C1 segment of cervical spinal cord (tissue), 14 donors: ENCODE measurements at regions not wholly inside any gene's neighbourhood (a gene's known extent, or its start where the extent isn't known, plus 50 kb on each side); places are given as distances from the start of the nearest gene placed in this dataset.

ENCODE experiments used
- DNase-seq, 14 donors: peaks; one replicate each; lab custom pipeline; 2025; lab: John Stamatoyannopoulos, UW

DNA sequence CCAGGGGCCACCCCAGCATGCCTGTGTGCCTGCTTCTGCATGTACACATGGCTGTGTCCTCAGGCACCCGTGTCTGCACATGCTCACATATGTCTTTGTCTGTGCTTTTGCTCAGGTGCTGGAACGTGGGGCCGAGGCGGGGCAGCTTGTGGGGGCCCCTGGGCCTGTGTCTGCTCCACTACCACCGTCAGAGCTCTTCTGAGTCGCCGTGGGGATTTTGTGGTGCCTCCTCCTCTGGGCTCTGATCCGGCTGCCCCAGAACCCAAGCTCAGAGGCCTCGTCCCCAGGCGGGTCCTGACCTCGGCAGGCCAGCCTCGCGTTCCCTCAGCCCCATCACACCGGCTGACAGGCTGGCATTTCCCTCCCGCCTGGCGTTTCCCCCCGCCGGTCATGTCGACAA lies 104.6 kb upstream of the ACTRT2 start:
- no peak for DNase-seq

DNA sequence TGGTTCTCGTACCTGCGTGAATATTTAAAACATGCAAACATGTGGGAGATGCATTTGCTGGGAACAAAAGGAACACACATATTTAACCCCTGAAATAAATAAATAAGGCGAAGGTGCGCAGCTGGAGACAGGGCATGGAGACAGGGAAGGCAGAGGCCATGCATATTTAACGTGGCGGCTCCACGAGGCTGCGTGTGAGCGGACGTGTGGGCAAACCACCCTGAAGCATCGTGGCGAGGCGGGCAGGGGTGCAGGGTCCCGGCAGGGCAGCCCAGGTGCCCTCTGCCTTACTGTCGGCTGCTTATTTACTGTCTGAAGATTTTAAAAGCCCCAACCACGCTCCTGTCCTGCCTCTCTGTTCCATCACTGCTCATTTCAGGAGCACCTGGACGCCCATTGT lies 104.0 kb upstream of the ACTRT2 start:
- DNase-seq: no peak

DNA sequence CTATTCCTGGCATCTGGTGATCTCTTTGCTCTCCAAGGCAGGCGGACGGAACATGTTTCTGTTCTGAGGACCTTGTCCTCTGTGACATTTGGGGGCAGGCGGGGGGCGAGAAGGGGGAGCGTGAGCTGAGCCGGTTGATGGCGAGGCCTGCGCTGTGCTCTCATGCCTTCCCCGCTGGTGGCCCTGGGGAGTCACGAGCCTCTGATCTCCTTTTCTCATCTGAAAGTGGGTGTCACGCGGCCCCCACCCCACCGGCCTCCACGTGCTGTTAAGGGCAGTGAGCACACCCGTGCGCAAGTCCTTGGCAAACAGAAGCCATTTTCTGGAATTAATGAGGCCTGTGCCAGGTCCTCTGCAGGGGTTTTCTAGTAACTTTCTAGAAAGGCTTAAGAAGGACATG lies 102.8 kb upstream of the ACTRT2 start:
- no peak for DNase-seq

DNA sequence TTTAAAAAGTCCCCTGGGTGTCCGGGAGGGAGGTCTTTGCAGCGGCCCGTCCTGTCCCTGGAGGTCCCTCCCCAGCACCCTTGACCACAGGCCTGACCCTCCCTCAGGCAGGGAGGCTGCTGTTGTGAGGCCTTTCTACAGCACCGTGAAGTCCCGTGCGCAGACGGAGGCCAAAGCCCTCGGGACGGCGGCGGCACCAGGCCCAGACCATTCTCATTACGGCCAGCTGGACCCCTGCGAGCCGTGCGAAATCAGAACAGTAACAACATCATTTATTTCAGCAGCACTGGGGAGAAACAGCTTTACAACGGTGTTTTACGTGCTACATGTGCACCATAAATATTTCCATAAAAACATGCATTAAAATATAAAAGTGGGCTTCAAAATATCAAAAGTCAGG lies 101.4 kb upstream of the ACTRT2 start:
- DNase-seq: no peak

DNA sequence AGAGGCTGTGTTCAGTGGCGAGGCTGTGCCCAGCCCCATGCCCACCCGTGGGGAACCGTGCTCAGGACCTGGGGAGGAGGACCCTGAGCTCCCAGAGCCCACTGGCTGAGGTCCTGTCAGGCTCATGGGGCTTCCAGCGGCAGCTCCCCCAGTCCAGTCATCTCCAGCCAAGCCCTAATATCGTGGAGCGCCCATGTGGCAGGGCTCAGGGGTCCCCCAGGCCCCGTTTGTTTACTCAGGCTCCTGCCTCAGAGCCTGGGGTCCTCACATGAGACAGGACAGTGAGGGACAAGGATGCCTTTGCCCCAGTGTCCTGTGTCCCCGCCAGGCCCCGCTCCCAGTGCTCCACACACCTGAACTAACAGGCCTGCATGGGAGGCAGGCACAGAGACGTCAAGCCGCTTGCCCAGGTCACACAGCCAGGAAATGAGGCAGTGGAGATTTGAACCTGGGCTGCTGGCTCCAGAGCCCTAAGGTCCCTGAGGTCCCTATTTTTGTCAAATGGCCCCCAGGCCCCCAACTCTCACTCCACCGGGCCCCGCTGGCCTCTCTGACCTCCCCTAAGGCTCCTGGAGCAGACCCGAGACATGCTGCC lies 100.7 kb upstream of the ACTRT2 start:
- DNase-seq: no peak

DNA sequence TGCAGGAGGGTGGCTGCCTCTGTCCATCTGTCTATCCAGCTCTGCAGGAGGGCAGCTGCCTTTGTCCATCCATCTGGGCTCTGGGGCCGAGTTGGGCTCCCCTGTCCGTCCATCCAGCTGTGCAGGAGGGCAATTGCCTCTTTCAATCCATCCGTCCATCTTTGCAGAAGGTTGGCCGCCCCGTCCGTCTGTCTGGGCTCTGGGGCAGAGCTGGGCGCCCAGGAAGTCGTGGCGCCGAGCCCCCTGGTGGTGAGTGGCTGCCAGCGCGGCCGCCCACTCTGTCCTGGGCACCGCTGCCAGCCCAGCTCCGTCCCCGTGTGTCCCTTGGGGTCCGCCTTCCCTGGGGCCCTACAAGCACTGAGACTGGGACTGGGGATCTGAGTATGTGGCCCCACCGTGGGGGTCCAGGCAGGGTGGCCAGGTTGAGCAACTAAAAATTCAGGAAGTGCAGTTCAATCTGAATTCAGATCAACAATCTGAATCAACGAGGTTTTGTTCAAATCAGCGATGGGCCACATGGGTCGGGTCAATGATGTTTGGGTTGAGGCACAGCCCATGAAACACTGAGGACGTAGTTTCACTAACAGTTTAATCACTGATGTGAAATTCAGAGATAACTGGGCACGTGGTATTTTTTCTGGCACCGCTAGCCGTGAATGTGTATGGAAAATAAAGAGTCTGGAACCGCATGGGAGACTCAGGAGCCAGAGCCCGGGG lies 99.1 kb upstream of the ACTRT2 start:
- peak in 2 of 14 donors; percentile 6 for DNase-seq

DNA sequence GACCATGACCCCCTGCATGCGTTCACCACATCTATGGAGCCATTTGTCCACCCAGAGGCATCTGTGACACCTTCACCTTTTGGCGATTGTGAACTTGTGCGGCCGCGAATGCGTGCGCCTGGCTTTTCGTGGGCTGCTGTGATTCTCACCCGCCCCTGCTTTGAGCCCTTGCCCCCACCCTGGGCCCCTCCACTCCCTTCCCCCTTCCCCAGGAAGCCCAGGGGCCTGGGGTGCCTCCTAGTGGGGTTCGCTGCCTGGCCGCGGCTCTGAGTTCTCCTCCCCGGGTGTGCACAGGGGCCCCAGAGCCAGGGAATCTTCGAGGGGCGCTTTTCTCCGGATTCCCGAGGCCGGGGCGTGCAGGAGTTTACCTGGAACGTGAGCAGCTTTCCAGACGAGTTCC lies 97.9 kb upstream of the ACTRT2 start:
- DNase-seq: no peak

DNA sequence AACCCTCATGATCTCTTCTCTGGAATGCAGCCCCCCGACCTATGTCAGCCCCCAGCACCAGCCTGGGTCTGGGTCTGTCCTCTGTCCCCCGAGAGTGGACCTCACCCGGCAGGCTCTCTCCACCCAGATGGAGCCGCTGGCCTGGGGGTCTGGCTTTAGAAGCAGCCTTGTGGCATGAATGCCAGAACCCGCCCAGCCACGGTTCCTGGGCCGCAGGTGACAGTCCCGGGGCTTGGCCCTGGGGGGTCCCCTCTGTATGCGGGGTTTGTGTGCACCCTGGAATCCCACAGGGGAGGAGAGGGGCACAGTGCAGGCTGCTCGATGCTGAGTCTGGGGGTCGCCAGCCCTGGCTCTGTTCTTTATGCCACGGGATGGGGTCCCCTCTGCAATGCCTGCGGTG lies 96.0 kb upstream of the ACTRT2 start:
- DNase-seq: no peak

DNA sequence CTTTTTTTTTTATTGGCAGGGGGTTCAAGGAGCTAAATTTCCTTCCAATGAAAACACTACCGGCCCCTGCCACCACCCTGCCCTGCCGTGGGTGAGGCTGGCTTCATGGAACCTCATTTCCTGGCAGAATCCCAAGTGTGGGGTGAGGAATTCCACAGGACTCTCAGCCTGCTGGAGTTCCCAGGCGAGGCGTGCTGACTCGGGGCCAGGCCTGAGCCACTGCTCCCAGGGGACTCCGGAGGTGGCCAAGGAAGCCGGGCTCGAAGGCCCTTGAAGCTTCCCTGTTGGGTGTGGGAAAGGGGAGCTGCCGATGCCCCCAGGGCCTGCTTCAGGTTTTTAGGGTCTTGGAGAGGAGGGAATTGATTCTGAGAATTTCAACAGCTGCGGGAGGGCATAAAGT lies 95.3 kb upstream of the ACTRT2 start:
- DNase-seq: no peak

DNA sequence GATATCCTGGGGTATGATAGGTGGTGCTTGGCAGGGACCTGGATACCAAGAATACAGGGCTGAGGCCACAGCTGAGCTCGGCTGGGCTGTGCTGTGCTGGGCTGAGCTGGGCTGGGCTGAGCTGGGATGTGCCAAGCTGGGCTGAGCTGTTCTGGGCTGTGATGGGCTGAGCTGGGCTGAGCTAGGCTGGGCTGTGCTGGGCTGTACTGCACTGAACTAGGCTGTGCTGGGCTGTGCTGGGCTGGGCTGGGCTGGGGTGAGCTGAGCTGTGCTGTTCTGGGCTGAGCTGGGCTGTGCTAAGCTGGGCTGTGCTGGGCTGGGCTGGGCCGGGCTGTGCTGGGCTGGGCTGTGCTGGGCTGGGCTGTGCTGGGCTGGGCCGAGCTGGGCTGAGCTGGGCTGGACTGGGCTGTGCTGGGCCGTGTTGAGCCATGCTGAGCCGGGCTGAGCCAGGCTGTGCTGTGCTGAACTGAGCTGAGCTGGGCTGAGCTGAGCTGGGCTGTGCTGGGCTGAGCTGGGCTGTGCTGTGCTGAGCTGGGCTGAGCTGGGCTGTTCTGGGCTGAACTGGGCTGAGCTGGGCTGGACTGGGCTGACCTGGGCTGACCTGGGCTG lies 94.7 kb upstream of the ACTRT2 start:
- DNase-seq: no peak

DNA sequence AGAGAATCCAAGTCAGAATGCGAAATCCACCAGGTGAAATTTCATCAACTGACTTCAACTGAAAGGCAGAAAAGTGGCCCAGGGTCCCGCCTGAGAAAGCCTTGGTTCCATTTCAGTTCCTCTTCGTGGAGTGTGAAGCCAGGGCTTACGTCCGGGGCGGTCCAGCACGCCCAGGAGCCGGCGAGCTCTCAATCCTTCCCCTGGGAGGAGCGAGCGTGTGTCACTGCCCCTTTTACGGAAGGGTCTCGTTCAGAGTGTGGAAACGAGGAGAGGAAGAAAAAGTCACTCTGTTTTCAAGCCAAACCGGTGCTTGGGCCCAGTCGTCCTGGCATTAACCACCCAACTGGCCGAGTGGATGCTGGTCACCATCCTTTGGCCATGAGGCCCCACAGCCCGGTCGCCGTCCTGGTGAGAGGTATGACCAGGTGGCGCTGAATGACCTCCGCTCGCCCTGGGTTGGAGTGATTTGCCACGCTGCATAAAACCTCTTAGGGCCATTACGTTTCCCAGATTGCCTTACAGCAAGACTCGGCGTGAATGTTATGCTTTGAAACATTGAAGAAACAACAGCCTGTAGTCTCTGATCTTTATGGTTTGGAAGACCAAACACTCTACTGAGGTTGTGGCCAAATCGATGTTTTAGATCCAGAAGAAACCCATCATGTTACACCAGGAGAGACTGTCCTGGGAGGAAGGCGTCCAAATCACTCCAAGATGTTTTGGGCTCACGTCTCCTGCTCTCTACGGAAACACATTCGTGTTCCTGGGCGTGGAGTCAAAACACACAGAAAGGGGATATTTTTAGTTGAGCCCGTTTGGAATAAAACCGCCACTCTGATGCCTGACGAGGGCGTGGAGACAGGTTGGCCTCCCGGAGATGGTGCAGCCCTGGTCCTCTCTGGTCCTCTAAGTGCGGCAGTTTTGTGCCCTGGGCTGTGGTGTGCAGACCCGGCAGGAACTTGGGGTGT lies 93.6 kb upstream of the ACTRT2 start:
- DNase-seq: peak in 1 of 14 donors; percentile 2

DNA sequence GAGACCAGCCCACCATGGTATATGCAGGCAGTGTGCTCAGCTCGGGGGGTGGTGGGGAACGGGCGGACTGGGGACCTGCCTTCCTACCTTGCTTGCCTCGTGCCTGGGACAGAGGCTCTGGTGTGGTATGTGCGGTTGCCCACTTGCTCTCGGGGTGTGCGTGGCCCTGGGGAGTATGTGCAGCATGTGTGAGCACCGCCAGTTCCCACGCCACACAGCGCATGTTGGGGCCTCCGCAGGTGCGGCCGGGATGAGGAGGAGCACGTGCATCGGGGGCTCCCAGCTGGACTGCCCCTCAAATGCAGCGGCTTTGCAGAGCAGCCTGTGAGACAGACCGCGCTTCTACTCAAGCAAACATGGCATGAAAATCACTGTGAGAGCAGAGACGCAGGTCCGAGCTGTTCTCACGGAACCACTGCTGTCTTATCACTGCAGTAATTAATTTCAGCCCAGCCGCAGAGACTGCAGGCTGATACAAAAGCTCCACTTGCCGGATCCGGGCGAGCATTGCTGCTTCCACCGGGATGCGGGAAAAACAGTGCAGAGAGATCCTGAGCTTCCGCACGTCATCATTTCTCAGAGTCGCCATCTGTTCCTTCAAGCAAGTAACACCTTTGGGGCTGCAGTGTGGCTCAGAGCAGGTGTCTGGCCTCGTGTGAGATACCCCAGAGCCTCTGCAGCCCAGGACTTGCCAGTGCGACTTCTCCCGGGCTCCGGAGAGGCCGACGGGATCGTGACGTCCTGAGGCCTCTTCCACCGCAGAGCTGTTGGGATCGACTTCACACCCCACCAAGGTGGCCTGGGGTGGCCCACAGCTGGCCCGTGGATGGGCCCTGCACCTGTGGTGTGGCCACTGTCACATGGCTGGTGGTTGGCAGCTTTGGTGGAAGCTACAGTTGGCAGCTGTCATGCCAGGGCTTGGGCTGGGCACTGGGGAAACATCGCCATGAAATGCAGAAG lies 92.6 kb upstream of the ACTRT2 start:
- DNase-seq: peak in 1 of 14 donors; percentile 35

DNA sequence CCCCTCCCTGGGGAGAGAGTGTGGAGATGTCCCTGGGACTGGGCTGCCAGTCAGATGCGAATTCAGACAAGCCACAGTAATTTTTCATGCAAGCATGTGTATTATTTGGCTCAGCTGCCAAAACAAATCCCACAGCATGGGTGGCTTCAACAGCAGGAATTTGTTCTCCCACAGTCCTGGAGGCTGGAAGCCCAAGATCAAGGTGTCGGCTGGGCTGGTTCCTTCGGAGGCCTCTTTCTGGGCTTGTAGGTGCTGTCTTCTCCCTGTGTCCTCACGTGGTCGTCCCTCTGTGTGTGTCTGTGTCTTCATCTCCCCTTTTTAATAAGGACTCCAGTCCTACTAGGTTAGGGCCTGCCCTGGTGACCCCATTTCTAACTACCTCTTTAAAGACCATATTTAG lies 91.9 kb upstream of the ACTRT2 start:
- no peak for DNase-seq

DNA sequence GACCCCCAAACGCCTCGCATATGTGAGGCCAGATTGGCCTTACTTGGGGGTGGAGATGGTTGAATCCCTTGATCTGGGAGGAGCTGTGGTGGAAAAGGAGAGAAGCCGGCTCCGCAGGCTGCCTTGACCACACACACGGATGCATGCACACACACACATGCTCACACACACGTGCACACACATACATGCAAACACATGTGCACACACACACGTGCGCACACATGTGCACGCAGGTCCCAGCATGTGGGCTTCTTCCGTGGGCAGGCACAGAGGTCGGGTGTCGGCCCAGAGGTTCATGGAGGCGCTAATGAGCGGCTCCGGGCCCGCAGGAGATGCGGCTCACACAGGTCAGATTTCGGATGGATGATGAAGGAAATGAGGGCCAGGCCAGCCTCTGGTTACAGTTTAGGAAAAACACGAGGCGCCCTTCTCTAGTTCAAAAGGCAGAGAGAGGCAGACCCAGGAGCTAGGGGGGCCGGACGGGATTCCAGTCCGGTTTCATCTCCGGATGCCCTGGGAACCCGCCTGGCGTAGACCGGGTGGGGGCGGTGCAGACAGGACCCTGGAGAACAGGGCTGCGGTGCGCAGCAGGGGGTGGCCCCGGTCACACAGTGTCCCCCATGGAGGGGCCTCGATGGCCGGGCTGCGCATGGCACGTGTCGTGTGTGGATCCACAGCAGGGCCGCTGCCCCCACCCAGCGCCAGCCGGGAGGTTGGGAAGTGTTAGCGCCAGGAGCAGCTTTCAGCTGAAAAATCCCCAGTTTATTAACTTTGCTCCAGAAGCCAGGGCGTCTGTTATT lies 91.1 kb upstream of the ACTRT2 start:
- no peak for DNase-seq

DNA sequence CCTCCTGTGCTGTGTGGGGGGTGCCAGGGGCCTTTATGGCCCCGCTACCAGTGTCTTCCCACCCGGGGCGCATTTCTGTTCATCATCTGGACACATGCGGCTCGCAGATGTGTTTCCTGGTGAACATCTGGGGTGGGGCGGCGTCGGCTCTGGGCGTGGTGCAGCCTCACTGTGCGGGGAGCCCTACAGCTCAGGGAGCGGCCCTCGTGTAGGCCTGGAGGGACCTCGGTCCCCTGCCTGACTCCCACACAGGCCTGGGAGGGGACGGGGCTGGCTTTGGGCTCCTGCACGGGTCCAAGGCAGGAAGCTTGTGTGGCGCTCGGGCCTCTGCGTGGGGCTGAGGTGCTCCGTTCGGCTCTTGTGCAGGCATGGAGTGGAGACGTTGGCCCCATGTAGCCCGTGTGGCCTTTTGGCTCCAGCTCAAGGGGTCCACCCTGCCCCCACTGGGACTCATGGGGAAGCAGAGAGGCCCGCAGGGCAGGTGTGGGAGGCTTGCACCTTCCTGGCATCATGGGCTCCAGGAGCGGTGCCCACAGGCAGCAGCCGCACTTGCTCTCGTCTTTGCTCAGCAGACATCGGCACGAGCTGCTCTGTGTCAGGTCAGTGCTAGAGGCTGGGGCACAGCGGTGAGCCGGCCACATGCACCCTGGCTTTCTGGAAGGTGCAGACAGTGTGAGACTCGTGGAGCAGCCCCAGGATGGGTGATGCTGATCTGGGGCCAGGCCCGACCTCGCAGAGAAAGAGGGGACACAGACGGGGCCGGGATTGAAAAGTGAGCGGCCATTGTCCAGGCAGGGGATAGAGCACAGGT lies 90.1 kb upstream of the ACTRT2 start:
- DNase-seq: no peak

DNA sequence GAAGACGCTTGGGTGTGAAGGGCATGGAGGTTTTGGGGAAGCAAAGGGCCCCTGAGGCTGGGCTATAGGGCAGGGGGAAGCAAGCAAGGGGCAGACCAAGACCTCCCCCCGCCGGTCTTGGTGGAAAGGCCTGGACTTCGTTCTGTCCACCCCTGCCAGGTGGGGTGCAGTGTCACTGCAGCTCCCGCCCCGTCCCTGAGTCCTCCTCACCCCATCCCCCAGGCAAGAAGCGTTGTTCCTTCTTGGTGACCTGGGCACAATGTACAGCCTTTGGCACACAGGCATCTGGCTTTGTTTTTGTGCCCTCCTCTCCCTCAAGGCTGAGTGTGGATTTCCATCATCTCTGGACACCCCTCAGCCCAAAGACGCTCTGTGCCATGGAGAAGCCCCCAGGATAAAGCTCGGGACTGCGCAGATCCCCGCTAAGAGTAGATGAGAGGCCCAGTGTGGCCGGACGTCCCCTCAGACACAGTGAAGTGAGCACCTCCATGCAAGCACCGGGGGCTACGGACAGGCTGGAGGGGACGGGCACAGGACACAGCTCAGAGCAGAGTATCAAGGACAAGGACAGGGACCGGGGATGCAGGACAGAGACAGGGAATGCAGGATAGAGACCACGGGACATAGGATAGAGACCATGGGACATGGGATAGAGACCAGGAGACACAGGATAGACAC lies 89.4 kb upstream of the ACTRT2 start:
- DNase-seq: no peak

DNA sequence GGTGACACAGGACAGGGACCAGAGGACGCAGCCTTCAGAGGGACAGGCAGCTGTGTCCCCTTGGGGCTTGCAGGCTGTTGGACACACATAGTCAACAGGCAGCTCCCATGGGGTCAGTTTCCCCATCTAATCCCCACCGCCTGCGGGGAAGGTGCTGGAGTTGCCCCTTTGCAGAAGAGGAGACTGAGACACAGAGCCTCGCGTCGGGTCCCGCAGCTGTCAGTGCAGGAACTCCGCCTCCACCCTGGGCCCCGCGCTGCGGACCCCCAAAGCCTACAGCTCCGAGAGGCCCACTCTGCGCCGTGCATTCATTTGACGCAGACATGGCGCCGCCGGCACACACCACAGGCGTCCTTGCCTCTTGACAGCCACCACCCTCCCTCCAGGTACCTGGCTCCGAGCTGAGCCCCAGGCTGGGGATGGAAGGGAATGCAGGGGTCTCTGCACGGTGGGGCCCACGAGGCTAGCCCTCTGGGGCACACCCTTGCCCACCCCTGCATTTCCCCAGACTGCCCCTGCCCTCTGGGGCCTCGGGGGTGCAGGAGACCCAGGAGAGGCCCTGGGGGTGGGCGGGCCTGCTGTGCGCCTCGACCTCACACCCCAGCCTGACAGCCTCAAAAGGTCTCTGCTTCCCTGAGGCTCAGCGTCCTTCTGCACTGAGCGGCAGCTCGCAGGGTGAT lies 88.5 kb upstream of the ACTRT2 start:
- DNase-seq: no peak
